ENCODE measurements at regions not wholly inside any gene's neighbourhood (a gene's known extent, or its start where the extent isn't known, plus 50 kb on each side); places are given as distances from the start of the nearest gene placed in this dataset.
"Not testable (repeated sequence)": the region's sequence is repeated elsewhere in the genome, so short reads cannot be mapped to it uniquely, and the experiment has no call there.

GRCh38 chr4:75142850-75143249 lies 209.9 kb downstream of the PARM1 start:
- no peak overlapping the region for H3K4me3 ChIP-seq (replicated peaks; ENCODE audit: low read depth, low read length)
- TF ChIP-seq CTCF (IDR thresholded peaks at IDR 0.05; ENCODE audit: low read length, missing control alignments): no peak
- no peak for DNase-seq (ENCODE audit: low read depth)

- TF ChIP-seq CTCF (IDR thresholded peaks at IDR 0.05; ENCODE audit: low read length, missing control alignments): no peak
- H3K4me3 ChIP-seq (replicated peaks; ENCODE audit: low read depth, low read length): no peak overlapping the region
- no peak for DNase-seq (ENCODE audit: low read depth)
Observed at GRCh38 chr4:75142382-75142781, 209.5 kb downstream of the PARM1 start.

GRCh38 chr4:75141162-75141561 lies 208.2 kb downstream of the PARM1 start:
- DNase-seq (ENCODE audit: low read depth): no peak
- H3K4me3 ChIP-seq (replicated peaks; ENCODE audit: low read depth, low read length): no peak overlapping the region
- TF ChIP-seq CTCF (IDR thresholded peaks at IDR 0.05; ENCODE audit: low read length, missing control alignments): no peak

GRCh38 chr4:75137302-75137701 lies 204.4 kb downstream of the PARM1 start:
- TF ChIP-seq CTCF (IDR thresholded peaks at IDR 0.05; ENCODE audit: low read length, missing control alignments): no peak
- H3K4me3 ChIP-seq (replicated peaks; ENCODE audit: low read depth, low read length): no peak overlapping the region
- no peak for DNase-seq (ENCODE audit: low read depth)

GRCh38 chr4:75135068-75135825 lies 202.3 kb downstream of the PARM1 start:
- no peak overlapping the region for H3K4me3 ChIP-seq (replicated peaks; ENCODE audit: low read depth, low read length)
- no peak for TF ChIP-seq CTCF (IDR thresholded peaks at IDR 0.05; ENCODE audit: low read length, missing control alignments)
- no peak for DNase-seq (ENCODE audit: low read depth)

- DNase-seq (ENCODE audit: low read depth); H3K4me3 ChIP-seq (replicated peaks; ENCODE audit: low read depth, low read length): not testable (repeated sequence)
Observed at GRCh38 chr4:75126870-75127269, 194.0 kb downstream of the PARM1 start.

GRCh38 chr4:75126058-75126457 lies 193.1 kb downstream of the PARM1 start:
- DNase-seq (ENCODE audit: low read depth): no peak
- TF ChIP-seq CTCF (IDR thresholded peaks at IDR 0.05; ENCODE audit: low read length, missing control alignments): no peak
- H3K4me3 ChIP-seq (replicated peaks; ENCODE audit: low read depth, low read length): no peak overlapping the region

Data from fibroblast of pulmonary artery (primary cell).